BJ (cell line): ENCODE measurements at regions not wholly inside any gene's neighbourhood (a gene's known extent, or its start where the extent isn't known, plus 50 kb on each side); places are given as distances from the start of the nearest gene placed in this dataset.
A peak's percentile ranks its signal among the peaks of the same experiment; 100 is the strongest.

Source experiments
- CTCF ChIA-PET: fragments of 350-600 bp; formaldehyde crosslinking; extraction: SDS; loops from one replicate; lab custom pipeline; 2021; ENCODE audit warnings: antibody characterized with exemption, inconsistent platforms; lab: Yijun Ruan, JAX
- POLR2A ChIA-PET: fragments of 300-600 bp; sonication (Branson Sonifier 250); formaldehyde crosslinking; extraction: SDS; loops from one replicate; lab custom pipeline; 2021; ENCODE audit warnings: antibody characterized with exemption; lab: Charles Lee
- DNase-seq: peaks from one replicate; pipeline ENCODE4 v3.0.0-alpha.2; 2011; ENCODE audit warnings: low read depth
- H3K27me3 ChIP-seq: 2 replicates; pipeline ENCODE4 v1.6.0; 2011; ENCODE audit warnings: low read length; ENCODE audit not compliant: control insufficient read depth, insufficient read depth
- H3K36me3 ChIP-seq: 2 replicates; pipeline ENCODE4 v1.5.1; 2011; ENCODE audit warnings: low read length; ENCODE audit not compliant: control insufficient read depth, insufficient read depth
- H3K4me3 ChIP-seq: 2 replicates; pipeline ENCODE4 v1.5.1; 2011; ENCODE audit warnings: low read depth, mild to moderate bottlenecking, control low read depth, low read length
- TF ChIP-seq, protein P1 (sequence below): IDR thresholded peaks from 2 replicates; pipeline ENCODE4 v1.5.1; 2011; ENCODE audit warnings: low read depth, mild to moderate bottlenecking, control low read depth, inconsistent platforms, low read length, moderate library complexity; ENCODE audit not compliant: insufficient read depth

DNA sequence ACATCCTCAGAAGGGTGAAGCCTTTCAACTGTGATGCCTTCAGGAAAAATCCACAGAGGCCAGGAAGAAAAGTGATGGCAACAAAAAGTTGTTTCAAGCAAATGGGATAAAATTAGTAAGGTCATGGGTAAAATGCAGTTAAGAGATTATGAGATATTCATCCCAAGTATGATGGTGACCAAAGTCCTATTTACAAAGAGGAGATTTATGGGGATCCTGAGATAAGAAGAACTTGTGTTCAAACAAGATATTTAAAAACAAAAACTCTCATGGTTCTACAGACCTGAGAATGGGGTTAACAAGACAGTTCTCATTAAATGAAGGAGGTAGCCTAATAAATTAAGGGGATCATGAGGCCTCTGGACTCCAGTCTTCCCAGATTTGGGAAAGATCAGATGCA lies 184.4 kb downstream of the FCRL5 start:
- Histone ChIP-seq H3K4me3 (no peak overlapping the region), H3K36me3 (no peaks in the 10 kb centered on the region), H3K27me3 (no peaks in the 10 kb centered on the region)
- DNase-seq, result no peak
- TF ChIP-seq, protein P1, sequence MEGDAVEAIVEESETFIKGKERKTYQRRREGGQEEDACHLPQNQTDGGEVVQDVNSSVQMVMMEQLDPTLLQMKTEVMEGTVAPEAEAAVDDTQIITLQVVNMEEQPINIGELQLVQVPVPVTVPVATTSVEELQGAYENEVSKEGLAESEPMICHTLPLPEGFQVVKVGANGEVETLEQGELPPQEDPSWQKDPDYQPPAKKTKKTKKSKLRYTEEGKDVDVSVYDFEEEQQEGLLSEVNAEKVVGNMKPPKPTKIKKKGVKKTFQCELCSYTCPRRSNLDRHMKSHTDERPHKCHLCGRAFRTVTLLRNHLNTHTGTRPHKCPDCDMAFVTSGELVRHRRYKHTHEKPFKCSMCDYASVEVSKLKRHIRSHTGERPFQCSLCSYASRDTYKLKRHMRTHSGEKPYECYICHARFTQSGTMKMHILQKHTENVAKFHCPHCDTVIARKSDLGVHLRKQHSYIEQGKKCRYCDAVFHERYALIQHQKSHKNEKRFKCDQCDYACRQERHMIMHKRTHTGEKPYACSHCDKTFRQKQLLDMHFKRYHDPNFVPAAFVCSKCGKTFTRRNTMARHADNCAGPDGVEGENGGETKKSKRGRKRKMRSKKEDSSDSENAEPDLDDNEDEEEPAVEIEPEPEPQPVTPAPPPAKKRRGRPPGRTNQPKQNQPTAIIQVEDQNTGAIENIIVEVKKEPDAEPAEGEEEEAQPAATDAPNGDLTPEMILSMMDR, result no peak
- POLR2A ChIA-PET, result no interaction called here
- CTCF ChIA-PET, result interaction anchor here (0.5 to 5.0 kb wide), 4 partner anchors 77 to 138 kb away, joined by 3 to 19 read pairs (median 6); no protein-coding TSS in a partner anchor

- DNase-seq, result no peak
- POLR2A ChIA-PET, result no interaction called here
Measured at GRCh38 chr1:157367091-157367739, 185.1 kb downstream of the FCRL5 start.

GRCh38 chr1:157364612-157365011 lies 187.7 kb downstream of the FCRL5 start:
- Histone ChIP-seq H3K27me3 (no peaks in the 10 kb centered on the region), H3K36me3 (no peaks in the 10 kb centered on the region), H3K4me3 (no peak overlapping the region)
- CTCF ChIA-PET, result interaction anchor here (1.7 to 1.9 kb wide), 2 partner anchors 13 to 141 kb away, joined by 7 to 9 read pairs; no protein-coding TSS in a partner anchor
- DNase-seq, result no peak
- TF ChIP-seq, protein P1, result no peak
- POLR2A ChIA-PET, result no interaction called here

More at GRCh38 chr1:157367091-157367739, 185.1 kb downstream of the FCRL5 start:
- CTCF ChIA-PET, result interaction anchor here (1.3 to 1.6 kb wide), 3 partner anchors 10 to 184 kb away, joined by 3 to 5 read pairs (median 5); no protein-coding TSS in a partner anchor
- Histone ChIP-seq H3K4me3 (no peak overlapping the region), H3K27me3 (no peaks in the 10 kb centered on the region), H3K36me3 (no peaks in the 10 kb centered on the region)
- TF ChIP-seq, protein P1, result no peak

DNA sequence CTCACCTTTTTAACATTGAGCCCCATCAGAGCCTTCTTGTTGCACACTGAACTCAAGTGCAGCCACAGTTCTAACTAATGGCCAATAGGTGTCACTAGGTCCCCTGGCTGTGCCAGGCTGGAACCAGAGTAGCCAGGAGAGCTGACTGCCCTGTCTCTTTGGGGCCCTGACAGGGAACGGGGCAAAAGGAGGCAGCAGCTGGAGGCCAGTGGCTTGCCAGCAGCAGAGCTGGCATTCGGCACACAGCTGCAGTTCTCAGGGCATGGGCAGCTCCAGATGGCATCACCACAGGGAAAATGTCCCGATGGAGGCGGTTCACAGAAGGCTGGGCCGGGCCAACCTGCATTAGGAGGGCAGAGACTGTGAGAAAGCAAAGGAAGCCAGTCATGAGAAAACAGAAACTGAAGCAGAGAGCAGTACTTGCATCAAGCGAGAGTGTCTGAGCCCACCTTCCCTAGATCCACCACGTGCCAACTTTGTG lies 188.6 kb downstream of the FCRL5 start:
- TF ChIP-seq, protein P1, result peak; percentile 76
- ChIA-PET CTCF (interaction anchor here (1.0 to 1.9 kb wide), 10 partner anchors 8 to 142 kb away, joined by 3 to 9 read pairs (median 6); no protein-coding TSS in a partner anchor), POLR2A (no interaction called here)
- Histone ChIP-seq H3K4me3 (no peak overlapping the region), H3K36me3 (no peaks in the 10 kb centered on the region), H3K27me3 (no peaks in the 10 kb centered on the region)
- no peak for DNase-seq

GRCh38 chr1:157360023-157360390 lies 192.3 kb downstream of the FCRL5 start:
- TF ChIP-seq, protein P1, result no peak
- DNase-seq, result no peak
- Histone ChIP-seq H3K27me3 (no peaks in the 10 kb centered on the region), H3K4me3 (no peak overlapping the region), H3K36me3 (no peaks in the 10 kb centered on the region)
- POLR2A ChIA-PET, result no interaction called here
- CTCF ChIA-PET, result interaction anchor here (1.2 to 2.0 kb wide), 3 partner anchors 10 to 145 kb away, joined by 3 to 14 read pairs (median 5); no protein-coding TSS in a partner anchor
